Activated gamma-delta T cell treated with Interleukin-2 at 50 U/mL for 16 hours (primary cell): ENCODE measurements at regions not wholly inside any gene's neighbourhood (a gene's known extent, or its start where the extent isn't known, plus 50 kb on each side); places are given as distances from the start of the nearest gene placed in this dataset.

Experiments
- DNase-seq: peaks from one replicate; pipeline ENCODE4 v3.0.0-alpha.2; 2020

DNA sequence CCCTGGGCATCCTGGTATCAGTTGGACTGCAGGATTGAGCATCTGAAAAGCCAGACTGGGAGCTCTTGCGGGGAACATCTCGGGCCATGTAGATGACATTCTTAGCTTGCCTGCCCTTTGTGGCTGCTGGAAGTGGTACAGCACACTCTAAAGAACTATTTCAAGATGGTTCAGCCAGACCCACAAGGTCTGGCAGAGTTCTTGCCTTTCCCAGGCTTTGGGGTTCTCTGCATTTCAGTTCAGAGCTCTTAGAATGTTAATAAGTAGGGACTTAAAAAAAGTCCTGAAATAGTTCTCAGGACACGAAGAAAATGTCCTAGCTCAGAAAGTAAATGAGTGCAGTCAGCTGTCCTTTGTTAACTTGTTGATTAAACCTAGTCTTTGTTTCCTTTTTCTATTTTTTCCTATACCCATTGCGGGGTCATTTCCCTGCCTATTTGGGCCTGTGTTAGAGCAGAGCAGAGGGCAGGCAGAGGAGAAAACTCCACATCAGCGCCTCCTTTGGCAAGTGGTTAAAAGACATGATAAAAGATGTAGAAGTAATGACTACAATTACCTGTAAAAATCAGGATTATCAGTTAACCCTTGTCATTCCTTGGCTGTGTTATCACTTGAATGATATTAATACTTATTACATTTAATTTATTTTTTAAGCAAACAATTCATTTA lies 291.5 kb downstream of the ZSWIM6 start:
- no peak for DNase-seq

DNA sequence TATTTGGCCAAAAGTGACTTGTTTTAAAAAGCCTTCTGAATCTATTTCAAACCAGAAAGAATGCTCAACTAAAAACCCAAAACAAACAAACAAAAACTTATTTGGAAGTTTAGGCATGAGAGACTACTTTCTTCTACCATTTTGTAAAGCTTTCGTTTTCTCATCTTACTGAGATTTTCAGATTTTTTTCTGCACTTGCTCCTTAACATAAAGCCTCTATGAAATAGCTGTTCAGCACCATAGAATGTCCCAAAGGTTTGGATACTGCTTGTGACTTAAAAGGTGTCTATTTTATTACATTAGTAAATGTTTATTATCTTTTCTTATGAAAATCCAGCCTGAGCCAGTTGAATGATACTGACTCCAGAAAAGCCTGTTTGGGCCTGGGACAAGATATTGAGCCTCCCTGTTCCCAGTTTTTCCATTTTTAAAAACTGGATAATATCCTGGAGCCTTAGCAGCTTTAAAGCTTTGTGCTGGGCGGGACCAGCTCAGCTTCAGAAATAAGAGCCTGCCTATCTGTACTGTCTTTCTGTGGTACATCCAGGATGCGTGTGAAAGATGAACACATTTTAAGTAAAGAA lies 292.6 kb downstream of the ZSWIM6 start:
- DNase-seq, result no peak

DNA sequence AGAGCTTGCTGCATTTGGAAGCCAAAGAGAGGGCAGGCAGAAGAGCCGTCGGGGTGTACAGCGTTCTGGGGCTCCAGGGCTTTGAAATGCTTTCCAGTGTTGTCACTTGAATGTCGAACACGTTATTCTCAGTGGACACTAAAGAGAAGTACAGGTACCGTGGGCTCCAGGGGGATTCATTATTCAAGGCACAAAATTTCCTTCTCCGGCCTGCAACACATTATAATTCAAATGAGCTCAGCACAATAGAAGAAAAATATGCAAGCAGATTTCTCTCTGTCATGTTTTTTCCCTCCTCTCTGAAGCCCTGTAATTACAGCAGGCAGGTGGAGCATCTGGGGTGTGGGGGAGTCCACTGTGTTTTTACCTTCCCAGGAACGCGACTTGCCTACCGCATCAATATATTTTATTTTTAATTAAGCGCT lies 293.1 kb downstream of the ZSWIM6 start:
- DNase-seq, result no peak

DNA sequence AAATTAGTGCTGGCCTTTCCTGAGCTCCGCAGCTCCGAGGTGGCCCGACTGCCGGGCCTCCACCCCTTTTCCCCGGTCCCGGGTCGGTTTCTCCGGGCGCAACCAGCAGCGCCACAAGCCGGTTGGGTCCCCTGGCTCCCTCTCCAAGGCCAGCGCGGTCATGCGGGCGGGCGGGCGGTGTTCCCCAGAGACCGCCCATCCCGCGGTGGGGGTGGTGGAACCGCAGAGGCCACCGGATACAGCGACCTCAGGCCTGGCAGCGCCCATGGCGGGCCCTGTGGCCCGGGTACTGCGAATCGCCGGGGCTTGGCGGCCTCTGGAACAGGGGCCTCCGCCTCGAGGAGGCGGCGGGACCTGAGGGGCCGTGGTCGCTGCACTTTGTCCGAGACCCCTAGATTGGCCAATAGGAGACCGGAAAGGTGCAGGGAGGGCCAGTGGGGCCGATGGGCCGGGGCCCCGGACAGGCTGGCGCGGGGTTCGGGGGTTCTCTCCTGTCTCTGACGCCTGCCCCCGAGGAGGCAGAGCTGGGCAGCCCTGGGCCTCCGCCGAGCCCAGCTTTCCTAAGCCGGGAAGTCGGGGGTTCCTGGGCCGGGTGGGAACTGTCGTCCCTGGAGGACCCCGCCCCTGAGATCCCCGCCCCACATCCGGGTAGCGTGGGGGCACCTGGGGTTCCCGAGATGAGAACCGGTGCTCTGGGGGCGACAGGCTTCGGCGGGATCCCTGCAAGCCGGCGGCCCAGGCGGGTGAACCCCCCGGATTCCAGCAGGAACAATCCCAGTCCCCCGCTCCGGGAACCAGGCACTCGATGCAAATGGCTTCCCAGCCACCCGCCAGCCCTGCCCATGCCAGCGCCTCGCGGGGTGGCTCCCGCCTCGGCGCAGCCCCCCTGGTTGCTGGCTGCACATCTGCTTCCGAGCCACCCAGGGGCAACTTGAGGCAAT lies 293.9 kb downstream of the ZSWIM6 start:
- DNase-seq, result no peak

- no peak for DNase-seq
These were observed 294.7 kb downstream of the ZSWIM6 start for GRCh38 chr5:61626639-61627282.

GRCh38 chr5:61627531-61627930 lies 295.5 kb downstream of the ZSWIM6 start:
- no peak for DNase-seq

DNA sequence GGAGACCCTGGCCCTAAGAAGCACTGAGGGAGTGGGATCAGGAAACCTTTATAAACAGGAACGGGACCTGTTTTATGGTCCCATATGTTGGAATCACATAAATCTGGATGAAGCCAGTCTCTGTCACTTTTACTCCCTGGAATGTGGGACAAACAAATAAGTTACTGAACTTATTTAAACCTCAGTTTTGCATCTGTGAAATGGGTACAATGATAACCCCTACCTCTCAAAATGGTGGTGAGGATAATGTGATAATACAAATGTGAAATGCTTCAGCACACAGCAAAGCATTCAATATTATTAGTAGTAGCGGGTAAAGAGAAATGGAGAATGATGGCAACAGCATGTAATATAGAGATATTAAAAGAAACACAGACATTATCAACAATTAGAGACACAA lies 298.9 kb downstream of the ZSWIM6 start:
- no peak for DNase-seq

DNA sequence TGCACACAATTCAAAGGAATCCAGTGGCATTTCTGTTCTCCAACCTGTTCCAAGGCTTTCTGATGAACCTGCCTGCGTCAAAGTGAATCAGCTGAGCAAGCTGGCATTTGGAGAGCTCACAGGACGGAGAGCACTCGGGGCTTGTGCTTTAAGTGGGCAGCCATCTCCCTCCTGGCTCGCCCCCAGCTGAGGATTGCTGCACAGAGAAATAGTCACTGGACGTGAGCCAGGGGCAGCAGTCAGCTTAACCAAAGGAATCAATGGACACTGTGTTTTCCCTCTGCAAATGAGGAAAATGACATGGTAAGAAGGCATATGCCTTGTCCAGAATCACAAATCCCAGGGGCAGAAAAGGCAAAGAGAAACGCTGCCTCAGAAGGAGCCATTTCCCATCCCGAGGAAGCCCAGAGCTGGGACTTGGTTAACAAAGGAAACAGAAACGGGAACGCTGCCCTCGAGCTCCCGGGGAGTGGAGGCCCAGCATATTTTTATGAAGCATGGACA lies 299.4 kb downstream of the ZSWIM6 start:
- DNase-seq, result no peak

DNA sequence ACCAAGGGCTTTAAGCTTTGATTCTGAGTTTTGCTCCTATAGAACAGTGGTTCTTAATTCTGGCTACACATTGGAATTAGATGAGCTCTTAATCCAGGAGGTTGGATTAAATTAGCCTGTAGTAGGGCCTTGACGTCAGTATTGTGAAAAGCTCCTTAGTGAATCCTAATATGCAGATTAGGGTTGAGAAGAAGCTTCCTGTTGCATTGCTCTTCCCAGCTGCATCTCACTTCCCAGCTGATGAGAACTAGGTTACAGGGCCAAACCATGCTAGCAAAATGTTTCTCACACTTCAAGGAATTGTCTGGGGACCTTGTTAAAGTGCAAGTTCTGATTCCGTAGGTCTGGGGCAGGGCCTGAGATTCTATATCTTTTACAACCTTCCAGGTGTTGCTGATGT lies 300.0 kb downstream of the ZSWIM6 start:
- DNase-seq, result no peak

- no peak for DNase-seq
These were observed 303.2 kb downstream of the ZSWIM6 start for GRCh38 chr5:61635271-61635670.

- no peak for DNase-seq
These were observed 305.5 kb downstream of the ZSWIM6 start for GRCh38 chr5:61637566-61637965.

- DNase-seq, result no peak
These were observed 306.4 kb downstream of the ZSWIM6 start for GRCh38 chr5:61638476-61638875.

DNA sequence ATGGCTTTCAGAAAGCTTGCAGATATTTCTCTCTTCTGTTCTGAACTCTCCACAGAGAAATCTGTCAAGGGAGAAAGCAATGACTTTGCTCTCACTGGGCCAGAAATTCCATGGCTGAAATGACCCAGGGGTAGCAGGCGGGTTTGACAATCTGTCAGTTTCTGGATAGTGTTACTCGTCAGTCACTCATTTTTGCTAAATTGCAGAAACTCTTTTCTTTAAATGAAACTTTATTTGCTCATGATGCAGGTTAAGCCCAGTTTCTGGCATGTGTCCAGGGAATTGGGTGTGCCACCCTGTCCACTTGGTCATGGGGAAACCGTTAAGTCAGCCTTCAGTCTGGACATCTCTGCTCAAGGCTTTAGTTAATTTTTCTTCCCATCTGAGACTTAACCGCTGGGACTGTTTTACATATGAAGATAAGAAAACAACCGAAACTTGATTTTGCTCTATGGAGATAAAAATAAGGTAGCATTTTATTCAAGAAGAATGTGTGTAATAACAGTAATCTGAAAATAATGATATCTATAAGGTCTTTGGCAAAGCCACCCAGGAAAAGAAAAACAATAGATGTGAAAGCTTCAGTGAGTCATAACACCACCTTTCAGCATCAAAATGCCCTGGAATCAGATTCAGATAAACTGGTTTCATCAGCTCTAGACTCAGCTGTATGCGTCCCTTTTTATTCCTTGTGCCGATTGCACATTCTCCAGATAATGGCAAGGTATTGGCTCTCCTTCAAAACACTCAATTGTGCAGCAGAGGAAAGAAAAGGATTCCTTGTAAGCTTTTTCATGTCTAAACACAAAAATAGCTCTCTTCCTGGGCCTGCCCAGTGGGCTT lies 308.3 kb downstream of the ZSWIM6 start:
- no peak for DNase-seq

DNA sequence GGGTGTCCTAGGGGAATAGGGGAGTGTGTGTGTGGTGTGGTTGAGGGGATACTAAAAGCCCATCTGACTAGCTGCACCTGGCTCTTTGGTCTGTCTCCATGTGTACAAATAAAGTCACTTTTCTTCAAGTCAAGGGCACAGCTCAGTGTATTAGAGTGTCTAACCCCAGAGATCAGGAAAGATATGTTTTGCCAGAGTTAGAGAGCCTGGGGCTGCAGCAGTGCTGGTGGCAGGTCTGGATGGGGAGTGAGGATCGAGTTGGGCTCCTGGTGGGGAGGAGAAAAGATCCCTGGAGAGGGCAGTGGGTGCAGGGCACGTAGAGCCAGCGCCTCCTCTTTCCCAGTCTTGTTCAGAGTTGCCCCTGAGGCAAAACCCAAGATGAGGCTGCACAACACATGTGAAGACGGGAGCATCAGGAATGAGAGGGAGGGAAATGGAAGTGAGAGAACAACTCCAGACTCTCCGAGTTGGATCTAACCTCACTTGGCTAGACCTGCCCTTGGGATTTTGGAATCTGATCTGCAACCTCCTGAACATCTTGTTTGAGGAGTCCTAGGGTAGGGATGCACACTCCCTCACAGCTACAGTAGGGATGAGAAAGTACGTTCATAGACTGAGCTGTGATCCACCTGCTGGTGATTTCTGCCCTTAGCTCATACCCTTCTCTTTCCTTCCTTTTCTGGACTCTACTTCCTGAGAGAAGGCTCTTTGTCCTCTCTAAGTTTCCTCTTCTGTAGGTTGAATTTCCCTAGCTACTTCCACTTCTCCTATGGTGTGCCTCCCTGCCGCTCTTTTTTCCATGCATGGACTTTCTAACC lies 309.9 kb downstream of the ZSWIM6 start:
- no peak for DNase-seq

DNA sequence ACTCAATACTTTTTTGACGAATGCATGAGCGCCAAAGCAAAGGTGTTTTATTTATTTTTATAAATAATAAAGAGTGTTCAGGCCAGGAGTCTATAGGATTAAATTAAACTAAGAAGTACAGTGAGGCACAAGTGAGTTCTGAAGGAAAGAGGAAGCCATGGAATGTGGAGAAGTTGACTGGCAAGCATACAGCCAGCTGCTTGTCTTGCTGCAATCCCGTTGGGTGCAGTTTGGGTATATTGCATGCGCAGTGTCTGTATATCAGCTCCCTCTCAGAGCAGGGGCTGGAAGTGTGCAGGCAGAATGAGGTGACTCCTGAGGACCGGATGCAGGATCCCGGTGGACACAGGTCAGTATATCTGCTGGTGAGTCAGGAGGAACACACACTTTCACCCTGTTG lies 315.6 kb downstream of the ZSWIM6 start:
- DNase-seq, result no peak

DNA sequence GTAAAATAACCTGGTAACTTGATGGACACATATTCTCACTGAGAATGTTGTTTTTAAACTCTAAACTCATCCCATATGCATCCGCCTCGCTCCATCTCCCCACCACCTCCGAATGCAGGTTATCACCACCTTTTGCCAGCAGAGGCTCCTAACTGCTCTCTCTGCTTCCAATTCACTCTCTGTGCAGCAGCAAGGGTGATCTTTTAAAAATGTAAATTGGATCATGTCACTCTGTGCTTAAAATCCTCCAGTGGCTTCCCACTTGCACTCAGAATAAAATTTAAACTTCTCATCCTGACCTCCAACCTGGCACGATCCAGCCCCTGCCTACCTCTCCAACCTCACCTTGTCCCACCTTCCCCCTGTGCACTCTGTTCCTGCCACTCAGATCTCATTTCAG lies 317.2 kb downstream of the ZSWIM6 start:
- no peak for DNase-seq

DNA sequence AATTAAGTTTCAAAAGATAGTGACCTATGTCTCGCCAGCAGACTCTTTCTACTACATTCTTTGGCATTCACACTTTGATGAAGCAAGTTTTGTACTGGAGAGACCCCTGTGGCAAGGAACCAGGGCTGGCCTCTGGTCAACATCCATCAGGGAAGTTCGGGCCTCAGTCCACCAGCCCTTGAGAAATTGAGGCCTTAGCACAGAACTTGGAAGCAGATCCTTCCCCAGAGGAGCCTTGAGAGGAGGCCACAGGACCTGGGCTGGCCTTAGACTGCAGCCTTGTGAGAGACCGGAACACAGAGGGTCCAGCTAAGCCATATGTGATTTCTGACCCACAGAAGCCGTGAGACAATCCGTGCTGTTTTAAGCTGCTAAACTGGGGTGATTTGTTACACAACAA lies 317.9 kb downstream of the ZSWIM6 start:
- no peak for DNase-seq

- DNase-seq, result no peak
These were observed 318.6 kb downstream of the ZSWIM6 start for GRCh38 chr5:61650661-61651060.

DNA sequence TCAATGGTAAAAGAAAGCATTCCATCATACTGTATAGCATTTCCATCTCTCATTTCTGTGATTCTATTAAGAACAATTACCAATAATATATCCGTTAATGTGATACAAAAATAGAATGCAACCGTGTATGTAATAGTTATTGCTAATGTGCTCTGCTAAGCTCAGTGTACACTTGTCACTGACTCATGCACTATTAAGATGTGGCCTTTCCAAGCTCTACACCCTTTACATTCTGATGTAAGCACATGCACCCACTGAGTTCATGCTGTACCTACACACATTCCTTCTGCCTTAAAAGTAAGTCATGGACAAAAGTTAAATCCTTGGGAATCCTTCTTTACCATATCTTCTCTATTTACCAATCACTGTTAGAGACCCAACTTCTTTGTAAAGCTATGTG lies 319.1 kb downstream of the ZSWIM6 start:
- DNase-seq, result no peak

GRCh38 chr5:61652916-61653315 lies 320.9 kb downstream of the ZSWIM6 start:
- DNase-seq, result no peak
